C4-2B (cell line): ENCODE measurements at regions not wholly inside any gene's neighbourhood (a gene's known extent, or its start where the extent isn't known, plus 50 kb on each side); places are given as distances from the start of the nearest gene placed in this dataset.

Source experiments
- H3K27ac ChIP-seq: fragments of 450-650 bp; 2 replicates; pipeline ENCODE4 v1.5.1; 2017
- CTCF ChIP-seq: fragments of 450-650 bp; conservative IDR thresholded peaks from 2 replicates; pipeline ENCODE4 v1.5.1; 2017; ENCODE audit warnings: mild to moderate bottlenecking
- ZFX ChIP-seq: fragments of 450-650 bp; IDR thresholded peaks from 2 replicates; pipeline ENCODE4 v1.6.1; 2017

GRCh38 chr18:76216096-76216495 lies 278.9 kb downstream of the ZNF516 start:
- no peak overlapping the region for H3K27ac ChIP-seq
- TF ChIP-seq ZFX (no peak), CTCF (no peak)

- TF ChIP-seq ZFX (no peak), CTCF (no peak)
- H3K27ac ChIP-seq, result no peak overlapping the region
These were observed 281.1 kb downstream of the ZNF516 start for GRCh38 chr18:76213991-76214390.

- H3K27ac ChIP-seq, result no peak overlapping the region
- no peak for TF ChIP-seq CTCF
- TF ChIP-seq ZFX, result no peak
These were observed 282.1 kb downstream of the ZNF516 start for GRCh38 chr18:76212960-76213359.

- no peak overlapping the region for H3K27ac ChIP-seq
- no peak for TF ChIP-seq CTCF
- no peak for TF ChIP-seq ZFX
These were observed 285.4 kb downstream of the ZNF516 start for GRCh38 chr18:76209597-76209996.

- H3K27ac ChIP-seq, result no peak overlapping the region
- TF ChIP-seq ZFX (no peak), CTCF (no peak)
These were observed 286.2 kb downstream of the ZNF516 start for GRCh38 chr18:76208678-76209306.

GRCh38 chr18:76205906-76206305 lies 289.1 kb downstream of the ZNF516 start:
- no peak overlapping the region for H3K27ac ChIP-seq
- TF ChIP-seq ZFX (no peak), CTCF (no peak)

- TF ChIP-seq ZFX, result no peak
- no peak for TF ChIP-seq CTCF
- no peak overlapping the region for H3K27ac ChIP-seq
These were observed 291.5 kb downstream of the ZNF516 start for GRCh38 chr18:76203552-76203951.
